ENCODE measurements at regions not wholly inside any gene's neighbourhood (a gene's known extent, or its start where the extent isn't known, plus 50 kb on each side); places are given as distances from the start of the nearest gene placed in this dataset.

- Histone ChIP-seq H3K4me1 (ENCODE audit: control insufficient read depth, insufficient read depth, low read length) (no peaks in the 10 kb centered on the region), H3K4me3 (ENCODE audit: low read length) (no peak overlapping the region), H3K27me3 (ENCODE audit: control insufficient read depth, insufficient read depth, low read length) (no peaks in the 10 kb centered on the region), H3K9ac (ENCODE audit: low read length) (no peak overlapping the region), H3K27ac (ENCODE audit: low read depth, low read length) (no peak overlapping the region), H3K36me3 (ENCODE audit: control insufficient read depth, insufficient read depth, low read length) (no peaks in the 10 kb centered on the region)
Observed at GRCh38 chr6:141259807-141260206, 872.9 kb upstream of the GJE1 start.

- Histone ChIP-seq H3K4me3 (ENCODE audit: low read length) (no peak overlapping the region), H3K27ac (ENCODE audit: low read depth, low read length) (no peak overlapping the region), H3K9ac (ENCODE audit: low read length) (no peak overlapping the region), H3K36me3 (ENCODE audit: control insufficient read depth, insufficient read depth, low read length) (no peaks in the 10 kb centered on the region), H3K27me3 (ENCODE audit: control insufficient read depth, insufficient read depth, low read length) (no peaks in the 10 kb centered on the region), H3K4me1 (ENCODE audit: control insufficient read depth, insufficient read depth, low read length) (no peaks in the 10 kb centered on the region)
Observed at GRCh38 chr6:141259091-141259490, 873.6 kb upstream of the GJE1 start.

GRCh38 chr6:141258516-141258915 lies 874.2 kb upstream of the GJE1 start:
- Histone ChIP-seq H3K4me3 (ENCODE audit: low read length) (no peak overlapping the region), H3K27me3 (ENCODE audit: control insufficient read depth, insufficient read depth, low read length) (no peaks in the 10 kb centered on the region), H3K36me3 (ENCODE audit: control insufficient read depth, insufficient read depth, low read length) (no peaks in the 10 kb centered on the region), H3K27ac (ENCODE audit: low read depth, low read length) (no peak overlapping the region), H3K4me1 (ENCODE audit: control insufficient read depth, insufficient read depth, low read length) (no peaks in the 10 kb centered on the region), H3K9ac (ENCODE audit: low read length) (no peak overlapping the region)

- H3K4me3 ChIP-seq (ENCODE audit: low read length), result no peak overlapping the region
Observed at GRCh38 chr6:141254336-141254735, 878.4 kb upstream of the GJE1 start.

GRCh38 chr6:141252828-141253608 lies 879.7 kb upstream of the GJE1 start:
- Histone ChIP-seq H3K27ac (ENCODE audit: low read depth, low read length) (peak overlapping the region; percentile 3), H3K27me3 (ENCODE audit: control insufficient read depth, insufficient read depth, low read length) (no peaks in the 10 kb centered on the region), H3K4me1 (ENCODE audit: control insufficient read depth, insufficient read depth, low read length) (no peaks in the 10 kb centered on the region), H3K4me3 (ENCODE audit: low read length) (no peak overlapping the region), H3K9ac (ENCODE audit: low read length) (no peak overlapping the region), H3K36me3 (ENCODE audit: control insufficient read depth, insufficient read depth, low read length) (no peaks in the 10 kb centered on the region)

More at GRCh38 chr6:141254336-141254735, 878.4 kb upstream of the GJE1 start:
- H3K27ac ChIP-seq (ENCODE audit: low read depth, low read length), result no peak overlapping the region
- H3K36me3 ChIP-seq (ENCODE audit: control insufficient read depth, insufficient read depth, low read length), result no peaks in the 10 kb centered on the region
- H3K4me1 ChIP-seq (ENCODE audit: control insufficient read depth, insufficient read depth, low read length), result no peaks in the 10 kb centered on the region
- H3K9ac ChIP-seq (ENCODE audit: low read length), result no peak overlapping the region
- H3K27me3 ChIP-seq (ENCODE audit: control insufficient read depth, insufficient read depth, low read length), result no peaks in the 10 kb centered on the region

GRCh38 chr6:141251286-141251685 lies 881.4 kb upstream of the GJE1 start:
- Histone ChIP-seq H3K27me3 (ENCODE audit: control insufficient read depth, insufficient read depth, low read length) (no peaks in the 10 kb centered on the region), H3K4me1 (ENCODE audit: control insufficient read depth, insufficient read depth, low read length) (no peaks in the 10 kb centered on the region), H3K27ac (ENCODE audit: low read depth, low read length) (no peak overlapping the region), H3K36me3 (ENCODE audit: control insufficient read depth, insufficient read depth, low read length) (no peaks in the 10 kb centered on the region), H3K4me3 (ENCODE audit: low read length) (no peak overlapping the region), H3K9ac (ENCODE audit: low read length) (no peak overlapping the region)

- H3K4me3 ChIP-seq (ENCODE audit: low read length), result no peak overlapping the region
- H3K27ac ChIP-seq (ENCODE audit: low read depth, low read length), result no peak overlapping the region
Observed at GRCh38 chr6:141248021-141248799, 884.5 kb upstream of the GJE1 start.

GRCh38 chr6:141244366-141244765 lies 888.4 kb upstream of the GJE1 start:
- Histone ChIP-seq H3K4me3 (ENCODE audit: low read length) (no peak overlapping the region), H3K9ac (ENCODE audit: low read length) (no peak overlapping the region), H3K36me3 (ENCODE audit: control insufficient read depth, insufficient read depth, low read length) (no peaks in the 10 kb centered on the region), H3K27me3 (ENCODE audit: control insufficient read depth, insufficient read depth, low read length) (no peaks in the 10 kb centered on the region), H3K4me1 (ENCODE audit: control insufficient read depth, insufficient read depth, low read length) (no peaks in the 10 kb centered on the region), H3K27ac (ENCODE audit: low read depth, low read length) (no peak overlapping the region)

More at GRCh38 chr6:141248021-141248799, 884.5 kb upstream of the GJE1 start:
- Histone ChIP-seq H3K9ac (ENCODE audit: low read length) (no peak overlapping the region), H3K36me3 (ENCODE audit: control insufficient read depth, insufficient read depth, low read length) (no peaks in the 10 kb centered on the region), H3K4me1 (ENCODE audit: control insufficient read depth, insufficient read depth, low read length) (no peaks in the 10 kb centered on the region), H3K27me3 (ENCODE audit: control insufficient read depth, insufficient read depth, low read length) (no peaks in the 10 kb centered on the region)

GRCh38 chr6:141242957-141243356 lies 889.8 kb upstream of the GJE1 start:
- H3K4me3 ChIP-seq (ENCODE audit: low read length), result no peak overlapping the region
- H3K36me3 ChIP-seq (ENCODE audit: control insufficient read depth, insufficient read depth, low read length), result no peaks in the 10 kb centered on the region
- no peaks in the 10 kb centered on the region for H3K4me1 ChIP-seq (ENCODE audit: control insufficient read depth, insufficient read depth, low read length)
- no peak overlapping the region for H3K9ac ChIP-seq (ENCODE audit: low read length)
- no peak overlapping the region for H3K27ac ChIP-seq (ENCODE audit: low read depth, low read length)
- no peaks in the 10 kb centered on the region for H3K27me3 ChIP-seq (ENCODE audit: control insufficient read depth, insufficient read depth, low read length)

GRCh38 chr6:141229296-141229695 lies 903.4 kb upstream of the GJE1 start:
- no peak overlapping the region for H3K4me3 ChIP-seq (ENCODE audit: low read length)
- H3K27me3 ChIP-seq (ENCODE audit: control insufficient read depth, insufficient read depth, low read length), result no peaks in the 10 kb centered on the region
- H3K4me1 ChIP-seq (ENCODE audit: control insufficient read depth, insufficient read depth, low read length), result no peaks in the 10 kb centered on the region
- no peak overlapping the region for H3K9ac ChIP-seq (ENCODE audit: low read length)
- no peak overlapping the region for H3K27ac ChIP-seq (ENCODE audit: low read depth, low read length)
- no peaks in the 10 kb centered on the region for H3K36me3 ChIP-seq (ENCODE audit: control insufficient read depth, insufficient read depth, low read length)

- no peaks in the 10 kb centered on the region for H3K4me1 ChIP-seq (ENCODE audit: control insufficient read depth, insufficient read depth, low read length)
- H3K27ac ChIP-seq (ENCODE audit: low read depth, low read length), result no peak overlapping the region
- H3K4me3 ChIP-seq (ENCODE audit: low read length), result no peak overlapping the region
- H3K27me3 ChIP-seq (ENCODE audit: control insufficient read depth, insufficient read depth, low read length), result no peaks in the 10 kb centered on the region
- H3K36me3 ChIP-seq (ENCODE audit: control insufficient read depth, insufficient read depth, low read length), result no peaks in the 10 kb centered on the region
- no peak overlapping the region for H3K9ac ChIP-seq (ENCODE audit: low read length)
Observed at GRCh38 chr6:141218583-141218982, 914.1 kb upstream of the GJE1 start.

GRCh38 chr6:141216726-141217125 lies 916.0 kb upstream of the GJE1 start:
- Histone ChIP-seq H3K4me1 (ENCODE audit: control insufficient read depth, insufficient read depth, low read length) (no peaks in the 10 kb centered on the region), H3K4me3 (ENCODE audit: low read length) (no peak overlapping the region), H3K27ac (ENCODE audit: low read depth, low read length) (no peak overlapping the region), H3K36me3 (ENCODE audit: control insufficient read depth, insufficient read depth, low read length) (no peaks in the 10 kb centered on the region), H3K27me3 (ENCODE audit: control insufficient read depth, insufficient read depth, low read length) (no peaks in the 10 kb centered on the region), H3K9ac (ENCODE audit: low read length) (no peak overlapping the region)

All from rectal smooth muscle tissue (tissue), 1 donor.